Naive B cell (primary cell): ENCODE measurements at regions not wholly inside any gene's neighbourhood (a gene's known extent, or its start where the extent isn't known, plus 50 kb on each side); places are given as distances from the start of the nearest gene placed in this dataset.

Experiments
- ATAC-seq, 2 donors: fragments of 150-1000 bp; cut with Tn5 transposase; 2 replicates each; pipeline ENCODE4 v1.10.0; 2021; ENCODE audit warnings: low read depth in 2 of 2, mild to moderate bottlenecking in 2 of 2, moderate library complexity in 2 of 2
- DNase-seq: peaks from one replicate; pipeline ENCODE4 v3.0.0; 2022
- H3K27ac Mint-ChIP-seq, 6 donors: one replicate each; pipeline ENCODE4 v1.8.0; 2020 to 2022; ENCODE audit warnings: mild to moderate bottlenecking in 6 of 6, mixed read lengths in 6 of 6, moderate library complexity in 5 of 6, inconsistent platforms in 2 of 6
- H3K27me3 Mint-ChIP-seq, 3 donors: one replicate each; pipeline ENCODE4 v1.8.0; 2021 to 2022; ENCODE audit warnings: mixed read lengths in 3 of 3, mild to moderate bottlenecking in 1 of 3
- H3K36me3 Mint-ChIP-seq, 2 donors: one replicate each; pipeline ENCODE4 v1.8.0; 2020 to 2022; ENCODE audit warnings: mixed read lengths in 2 of 2, inconsistent platforms in 1 of 2, mild to moderate bottlenecking in 1 of 2
- H3K4me1 Mint-ChIP-seq, 3 donors: one replicate each; pipeline ENCODE4 v1.8.0; 2020 to 2022; ENCODE audit warnings: mixed read lengths in 3 of 3, inconsistent platforms in 1 of 3, mild to moderate bottlenecking in 1 of 3, moderate library complexity in 1 of 3
- H3K4me3 Mint-ChIP-seq, 8 donors: one replicate each; pipeline ENCODE4 v1.8.0; 2020 to 2022; ENCODE audit warnings: mild to moderate bottlenecking in 8 of 8, mixed read lengths in 8 of 8, moderate library complexity in 8 of 8, inconsistent platforms in 2 of 8
- H3K9me3 Mint-ChIP-seq, 7 donors: one replicate each; pipeline ENCODE4 v1.8.0; 2020 to 2022; ENCODE audit warnings: mixed read lengths in 7 of 7, mild to moderate bottlenecking in 5 of 7, inconsistent platforms in 2 of 7, moderate library complexity in 1 of 7

DNA sequence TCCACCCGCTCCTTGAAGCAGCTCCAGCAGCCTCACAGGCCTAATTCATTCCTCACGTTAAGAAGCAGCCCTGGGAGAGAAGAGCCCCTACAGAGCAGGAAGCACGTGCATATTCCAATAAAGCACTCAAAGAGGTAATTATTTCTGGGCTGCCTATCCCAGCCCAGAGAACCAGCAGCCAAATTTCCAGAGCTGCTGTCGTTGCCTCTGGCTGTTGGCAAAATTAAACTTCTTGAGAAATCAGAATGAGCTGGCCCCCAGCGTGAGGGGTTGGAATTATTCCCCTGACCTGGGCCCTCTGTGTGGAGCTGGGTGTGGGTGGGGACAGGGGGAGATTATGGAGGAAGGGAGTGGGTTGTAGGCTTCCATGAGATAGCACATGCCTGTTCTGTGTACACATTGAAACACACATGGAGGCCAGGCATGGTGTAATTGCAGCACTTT, 86.8 kb upstream of the HSPA9 start:
- Mint-ChIP-seq H3K4me3 (peak overlapping the region in 2 of 8 donors; percentile 15 to 43), H3K27me3 (peaks cover 34 to 35% (median 34%) of the 10 kb centered on the region in 3 donors), H3K36me3 (no peaks in the 10 kb centered on the region), H3K27ac (peak overlapping the region in 5 of 6 donors; percentile 8 to 96 (median 77)), H3K4me1 (peaks cover 23 to 46% (median 41%) of the 10 kb centered on the region in 3 donors), H3K9me3 (peaks cover 0 to 6% (median 1%) of the 10 kb centered on the region in 7 donors)
- ATAC-seq = no peak
- no peak for DNase-seq

DNA sequence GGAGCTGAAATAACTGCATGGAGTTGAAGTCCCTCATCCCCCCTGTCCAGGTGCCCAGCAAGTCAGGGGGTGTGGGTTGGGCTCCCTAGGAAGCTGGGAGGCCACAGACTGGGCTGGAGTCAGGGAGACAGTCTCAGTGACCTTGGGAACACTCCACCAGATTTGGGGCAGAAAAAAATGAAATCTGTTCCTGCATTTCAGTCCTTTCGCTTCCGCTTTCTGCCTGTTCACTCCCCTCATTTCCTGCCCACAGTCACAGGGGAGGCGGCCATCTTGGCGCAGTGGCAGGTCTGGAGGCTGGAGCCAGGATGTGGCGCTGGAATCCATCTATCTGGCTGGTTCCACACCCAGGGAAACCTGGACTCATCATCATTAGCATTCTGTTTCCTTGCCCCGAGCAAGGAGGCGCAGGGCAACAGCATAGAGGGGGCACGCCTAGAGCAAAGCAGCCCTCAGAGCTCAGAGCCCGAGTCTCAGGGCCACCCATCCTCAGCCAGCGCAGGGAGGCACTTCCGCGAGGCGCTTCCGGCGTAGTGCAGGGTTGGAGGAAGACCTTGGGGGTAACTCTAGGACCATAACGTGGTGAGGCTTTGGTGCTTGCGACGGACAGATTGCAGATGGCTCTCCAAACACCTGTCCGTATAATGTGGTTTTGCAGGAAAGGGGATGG, 86.2 kb upstream of the HSPA9 start:
- Mint-ChIP-seq H3K9me3 (peaks cover 0 to 6% (median 1%) of the 10 kb centered on the region in 7 donors), H3K27me3 (peaks cover 36 to 40% (median 36%) of the 10 kb centered on the region in 3 donors), H3K36me3 (no peaks in the 10 kb centered on the region), H3K4me1 (peaks cover 23 to 46% (median 41%) of the 10 kb centered on the region in 3 donors), H3K27ac (peak overlapping the region in 5 of 6 donors; percentile 48 to 96 (median 77)), H3K4me3 (peak overlapping the region in 5 of 8 donors; percentile 15 to 68 (median 43))
- no peak for ATAC-seq
- DNase-seq = peak; percentile 28

DNA sequence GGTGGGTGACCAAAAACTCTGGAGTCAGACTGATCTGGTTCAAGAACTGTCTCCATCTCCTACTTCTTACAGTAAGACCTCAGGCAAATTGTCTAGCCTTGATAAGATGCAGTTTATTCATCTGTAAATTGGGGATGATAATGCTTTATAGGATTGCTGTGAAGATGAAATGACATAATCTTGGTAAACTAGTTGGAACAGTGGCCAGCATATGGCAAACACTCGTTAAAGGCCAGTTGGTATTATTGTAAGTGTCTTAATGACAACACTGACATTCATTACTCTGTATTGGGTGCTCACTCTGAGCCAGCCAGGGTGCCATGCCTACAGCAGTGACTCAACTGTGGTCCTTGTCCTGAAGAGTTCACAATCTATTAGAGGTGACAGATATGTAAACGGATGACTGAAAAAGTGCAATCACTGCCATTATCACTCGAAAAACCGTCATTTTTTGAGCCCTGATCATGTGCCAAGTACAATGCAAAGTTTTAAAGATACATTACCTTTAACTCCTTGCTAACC, 84.9 kb upstream of the HSPA9 start:
- H3K36me3 Mint-ChIP-seq = no peaks in the 10 kb centered on the region
- peaks cover 0 to 6% (median 1%) of the 10 kb centered on the region in 7 donors for H3K9me3 Mint-ChIP-seq
- peaks cover 35 to 49% (median 41%) of the 10 kb centered on the region in 3 donors for H3K27me3 Mint-ChIP-seq
- no peak for DNase-seq
- ATAC-seq = no peak
- peaks cover 23 to 50% (median 41%) of the 10 kb centered on the region in 3 donors for H3K4me1 Mint-ChIP-seq
- H3K27ac Mint-ChIP-seq = peak overlapping the region in 2 of 6 donors; percentile 7 to 39
- peak overlapping the region in 1 of 8 donors; percentile 0 for H3K4me3 Mint-ChIP-seq

DNA sequence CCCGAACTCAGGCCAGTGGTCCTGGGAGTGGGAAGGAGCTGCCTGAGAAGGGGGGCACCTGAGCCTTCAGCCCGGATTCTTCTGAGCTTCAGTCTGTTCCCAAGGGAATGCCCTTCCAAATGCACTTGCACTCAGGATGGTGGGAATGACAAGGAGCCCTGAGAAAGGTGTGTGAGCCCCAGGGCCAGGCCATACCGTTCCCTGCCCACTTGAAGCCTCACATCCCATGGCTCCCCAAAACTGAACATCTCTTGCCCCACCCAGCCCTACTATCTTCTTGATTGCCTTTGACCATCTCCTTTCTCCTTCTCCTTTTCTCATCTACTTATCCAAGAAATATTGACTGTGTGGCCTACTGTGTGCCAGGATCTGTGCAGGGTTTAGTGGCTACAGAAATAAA, 84.4 kb upstream of the HSPA9 start:
- peaks cover 0 to 6% (median 1%) of the 10 kb centered on the region in 7 donors for H3K9me3 Mint-ChIP-seq
- no peaks in the 10 kb centered on the region for H3K36me3 Mint-ChIP-seq
- H3K4me1 Mint-ChIP-seq = peaks cover 24 to 52% (median 41%) of the 10 kb centered on the region in 3 donors
- H3K4me3 Mint-ChIP-seq = no peak overlapping the region
- no peak for DNase-seq
- no peak for ATAC-seq
- peaks cover 37 to 54% (median 41%) of the 10 kb centered on the region in 3 donors for H3K27me3 Mint-ChIP-seq
- H3K27ac Mint-ChIP-seq = peak overlapping the region in 1 of 6 donors; percentile 38

GRCh38 chr5:138659121-138659520, 83.9 kb upstream of the HSPA9 start:
- H3K27ac Mint-ChIP-seq = peak overlapping the region in 1 of 6 donors; percentile 38

GRCh38 chr5:138658676-138659075, 83.5 kb upstream of the HSPA9 start:
- ATAC-seq (no peak), DNase-seq (no peak)
- H3K27ac Mint-ChIP-seq = peak overlapping the region in 1 of 6 donors; percentile 2
- no peaks in the 10 kb centered on the region for H3K36me3 Mint-ChIP-seq
- H3K9me3 Mint-ChIP-seq = peaks cover 0 to 6% (median 1%) of the 10 kb centered on the region in 7 donors
- H3K4me1 Mint-ChIP-seq = peaks cover 27 to 52% (median 44%) of the 10 kb centered on the region in 3 donors
- H3K27me3 Mint-ChIP-seq = peaks cover 46 to 63% (median 49%) of the 10 kb centered on the region in 3 donors
- H3K4me3 Mint-ChIP-seq = peak overlapping the region in 1 of 8 donors; percentile 38

More at GRCh38 chr5:138659121-138659520, 83.9 kb upstream of the HSPA9 start:
- peaks cover 25 to 52% (median 42%) of the 10 kb centered on the region in 3 donors for H3K4me1 Mint-ChIP-seq
- H3K27me3 Mint-ChIP-seq = peaks cover 41 to 59% (median 45%) of the 10 kb centered on the region in 3 donors
- ATAC-seq = no peak
- no peak overlapping the region for H3K4me3 Mint-ChIP-seq
- no peaks in the 10 kb centered on the region for H3K36me3 Mint-ChIP-seq
- DNase-seq = no peak
- H3K9me3 Mint-ChIP-seq = peaks cover 0 to 6% (median 1%) of the 10 kb centered on the region in 7 donors

DNA sequence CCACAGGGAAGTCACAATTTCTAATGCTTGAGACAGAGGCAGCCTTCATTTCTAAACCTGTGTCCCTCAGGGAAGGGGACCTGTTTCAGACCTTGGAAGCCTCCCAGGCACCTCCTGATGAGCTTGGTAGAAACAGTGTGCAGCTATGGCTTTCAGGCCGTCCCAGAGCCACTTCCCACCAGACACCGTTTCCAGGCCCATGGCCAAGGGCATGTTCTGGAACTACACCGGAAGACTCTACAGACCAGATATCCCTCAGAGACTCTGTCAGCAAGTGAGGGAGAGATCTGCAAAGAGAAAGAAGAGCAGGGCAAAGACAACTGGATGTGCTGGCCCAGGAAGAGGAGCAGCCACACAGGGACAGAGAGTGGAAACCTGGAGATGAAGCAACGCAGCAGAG, 82.2 kb upstream of the HSPA9 start:
- H3K27me3 Mint-ChIP-seq = peaks cover 59 to 71% (median 63%) of the 10 kb centered on the region in 3 donors
- H3K4me1 Mint-ChIP-seq = peaks cover 18 to 42% (median 32%) of the 10 kb centered on the region in 3 donors
- ATAC-seq (no peak), DNase-seq (no peak)
- peaks cover 0 to 2% (median 0%) of the 10 kb centered on the region in 7 donors for H3K9me3 Mint-ChIP-seq
- no peak overlapping the region for H3K4me3 Mint-ChIP-seq
- H3K27ac Mint-ChIP-seq = no peak overlapping the region
- H3K36me3 Mint-ChIP-seq = no peaks in the 10 kb centered on the region

- Mint-ChIP-seq H3K4me1 (peaks cover 14 to 37% (median 28%) of the 10 kb centered on the region in 3 donors), H3K4me3 (no peak overlapping the region), H3K9me3 (peaks cover 0 to 2% (median 0%) of the 10 kb centered on the region in 7 donors), H3K27me3 (peaks cover 61 to 73% (median 65%) of the 10 kb centered on the region in 3 donors), H3K36me3 (no peaks in the 10 kb centered on the region), H3K27ac (no peak overlapping the region)
- DNase-seq = no peak
- ATAC-seq = no peak
These were observed 81.7 kb upstream of the HSPA9 start for GRCh38 chr5:138656916-138657315.

- no peak for ATAC-seq
- Mint-ChIP-seq H3K36me3 (no peaks in the 10 kb centered on the region), H3K4me3 (no peak overlapping the region), H3K27ac (peak overlapping the region in 1 of 6 donors; percentile 42), H3K9me3 (no peaks in the 10 kb centered on the region), H3K27me3 (peaks cover 72 to 78% (median 73%) of the 10 kb centered on the region in 3 donors), H3K4me1 (peaks cover 19 to 30% (median 19%) of the 10 kb centered on the region in 3 donors)
- DNase-seq = no peak
These were observed 80.5 kb upstream of the HSPA9 start for GRCh38 chr5:138655530-138656190.

GRCh38 chr5:138654281-138654867, 79.2 kb upstream of the HSPA9 start:
- no peaks in the 10 kb centered on the region for H3K36me3 Mint-ChIP-seq
- H3K27ac Mint-ChIP-seq = peak overlapping the region in 5 of 6 donors; percentile 26 to 94 (median 67)
- H3K9me3 Mint-ChIP-seq = no peaks in the 10 kb centered on the region
- peaks cover 28 to 40% (median 29%) of the 10 kb centered on the region in 3 donors for H3K4me1 Mint-ChIP-seq
- DNase-seq (peak; percentile 40), ATAC-seq (peak; percentile 76 to 77)
- H3K27me3 Mint-ChIP-seq = peaks cover 66 to 72% (median 66%) of the 10 kb centered on the region in 3 donors
- peak overlapping the region in 5 of 8 donors; percentile 35 to 69 (median 55) for H3K4me3 Mint-ChIP-seq

GRCh38 chr5:138653502-138653901, 78.3 kb upstream of the HSPA9 start:
- Mint-ChIP-seq H3K9me3 (no peaks in the 10 kb centered on the region), H3K4me3 (peak overlapping the region in 1 of 8 donors; percentile 51), H3K4me1 (peaks cover 29 to 42% (median 35%) of the 10 kb centered on the region in 3 donors), H3K36me3 (no peaks in the 10 kb centered on the region), H3K27ac (peak overlapping the region in 1 of 6 donors; percentile 26), H3K27me3 (peaks cover 65 to 77% (median 72%) of the 10 kb centered on the region in 3 donors)
- ATAC-seq (no peak), DNase-seq (no peak)

GRCh38 chr5:138651767-138652117, 76.5 kb upstream of the HSPA9 start:
- no peaks in the 10 kb centered on the region for H3K9me3 Mint-ChIP-seq
- DNase-seq (no peak), ATAC-seq (no peak)
- H3K27me3 Mint-ChIP-seq = peaks cover 60 to 82% (median 69%) of the 10 kb centered on the region in 3 donors
- H3K4me3 Mint-ChIP-seq = peak overlapping the region in 2 of 8 donors; percentile 18 to 35
- no peaks in the 10 kb centered on the region for H3K36me3 Mint-ChIP-seq
- peak overlapping the region in 2 of 6 donors; percentile 13 to 78 for H3K27ac Mint-ChIP-seq
- peaks cover 29 to 42% (median 35%) of the 10 kb centered on the region in 3 donors for H3K4me1 Mint-ChIP-seq
